H9 (cell line): ENCODE measurements at regions not wholly inside any gene's neighbourhood (a gene's known extent, or its start where the extent isn't known, plus 50 kb on each side); places are given as distances from the start of the nearest gene placed in this dataset.

Source experiments
- DNase-seq: peaks from one replicate; pipeline ENCODE4 v3.0.0-alpha.2; 2017
- H2AFZ ChIP-seq: one replicate; pipeline ENCODE4 v1.6.1; 2013; ENCODE audit warnings: mild to moderate bottlenecking, low read length, control low read depth, moderate library complexity
- H2AK5ac ChIP-seq: 2 replicates; pipeline ENCODE4 v1.6.1; 2013; ENCODE audit warnings: low read length, control low read depth, mixed read lengths; ENCODE audit not compliant: insufficient read length
- H2BK120ac ChIP-seq: one replicate; pipeline ENCODE4 v1.6.1; 2013; ENCODE audit warnings: low read depth, mild to moderate bottlenecking, low read length, control low read depth, inconsistent platforms; ENCODE audit not compliant: poor library complexity, severe bottlenecking
- H2BK12ac ChIP-seq: 2 replicates; pipeline ENCODE4 v1.6.1; 2013; ENCODE audit warnings: low read length, control low read depth, mixed read lengths, low read depth; ENCODE audit not compliant: insufficient read length
- H2BK15ac ChIP-seq: 2 replicates; pipeline ENCODE4 v1.6.1; 2013; ENCODE audit warnings: low read depth, low read length, control low read depth
- H2BK20ac ChIP-seq: one replicate; pipeline ENCODE4 v1.6.1; 2013; ENCODE audit warnings: low read depth, mild to moderate bottlenecking, low read length, control low read depth, inconsistent platforms; ENCODE audit not compliant: poor library complexity, severe bottlenecking
- H2BK5ac ChIP-seq: 2 replicates; pipeline ENCODE4 v1.6.1; 2013; ENCODE audit warnings: low read length, control low read depth, mixed read lengths; ENCODE audit not compliant: insufficient read length
- H3K14ac ChIP-seq: 2 replicates; pipeline ENCODE4 v1.6.1; 2013; ENCODE audit warnings: low read length, control low read depth; ENCODE audit not compliant: insufficient read depth
- H3K18ac ChIP-seq: 2 replicates; pipeline ENCODE4 v1.6.1; 2013; ENCODE audit warnings: low read depth, mild to moderate bottlenecking, mixed read lengths, low read length, control low read depth; ENCODE audit not compliant: insufficient read length
- H3K23ac ChIP-seq: 2 replicates; pipeline ENCODE4 v1.6.1; 2013; ENCODE audit warnings: low read length, control low read depth, mixed read lengths, low read depth; ENCODE audit not compliant: insufficient read length
- H3K23me2 ChIP-seq: 2 replicates; pipeline ENCODE4 v1.6.1; 2013; ENCODE audit warnings: low read depth, mild to moderate bottlenecking, mixed read lengths, low read length, control low read depth; ENCODE audit not compliant: insufficient read length, poor library complexity, severe bottlenecking
- H3K27ac ChIP-seq: 2 replicates; pipeline ENCODE4 v1.5.1; 2013; ENCODE audit warnings: low read length, control low read depth, mixed read lengths, low read depth; ENCODE audit not compliant: insufficient read length
- H3K27me3 ChIP-seq: 2 replicates; pipeline ENCODE4 v1.6.1; 2013; ENCODE audit warnings: low read length, control low read depth, inconsistent platforms; ENCODE audit not compliant: insufficient read depth
- H3K4ac ChIP-seq: 2 replicates; pipeline ENCODE4 v1.6.1; 2013; ENCODE audit warnings: low read depth, mild to moderate bottlenecking, control low read depth, inconsistent platforms, low read length, moderate library complexity
- H3K4me1 ChIP-seq: 2 replicates; pipeline ENCODE4 v1.6.1; 2013; ENCODE audit warnings: low read length, control low read depth, inconsistent platforms; ENCODE audit not compliant: insufficient read depth
- H3K4me2 ChIP-seq: 2 replicates; pipeline ENCODE4 v1.6.1; 2013; ENCODE audit warnings: low read length, control low read depth, mixed read lengths; ENCODE audit not compliant: insufficient read length, insufficient read depth
- H3K56ac ChIP-seq: 2 replicates; pipeline ENCODE4 v1.6.1; 2013; ENCODE audit warnings: low read depth, mild to moderate bottlenecking, mixed read lengths, low read length, control low read depth; ENCODE audit not compliant: insufficient read length
- H3K79me1 ChIP-seq: 2 replicates; pipeline ENCODE4 v1.6.1; 2013; ENCODE audit warnings: low read depth, mild to moderate bottlenecking, moderate library complexity, low read length, control low read depth, inconsistent platforms; ENCODE audit not compliant: insufficient read depth, poor library complexity, severe bottlenecking
- H3K79me2 ChIP-seq: 2 replicates; pipeline ENCODE4 v1.6.1; 2013; ENCODE audit warnings: low read length, control low read depth, inconsistent platforms; ENCODE audit not compliant: insufficient read depth
- H3K9ac ChIP-seq: 2 replicates; pipeline ENCODE4 v1.6.1; 2013; ENCODE audit warnings: low read length, control low read depth, mixed read lengths; ENCODE audit not compliant: insufficient read length; ENCODE audit errors: extremely low read depth
- H3K9me3 ChIP-seq: one replicate; pipeline ENCODE4 v1.6.1; 2013; ENCODE audit warnings: low read depth, low read length, inconsistent platforms; ENCODE audit not compliant: control insufficient read depth
- H3T11ph ChIP-seq: one replicate; pipeline ENCODE4 v1.6.1; 2013; ENCODE audit warnings: mild to moderate bottlenecking, low read length, control low read depth, inconsistent platforms
- H4K20me1 ChIP-seq: one replicate; pipeline ENCODE4 v1.6.1; 2013; ENCODE audit not compliant: control insufficient read depth, insufficient read length, insufficient read depth
- H4K5ac ChIP-seq: 2 replicates; pipeline ENCODE4 v1.6.1; 2013; ENCODE audit warnings: low read depth, mild to moderate bottlenecking, mixed read lengths, low read length, control low read depth; ENCODE audit not compliant: insufficient read length
- H4K8ac ChIP-seq: replicated peaks from 2 replicates; pipeline ENCODE4 v1.6.1; 2013; ENCODE audit warnings: low read length, control low read depth, mixed read lengths, low read depth; ENCODE audit not compliant: insufficient read length
- H4K91ac ChIP-seq: 2 replicates; pipeline ENCODE4 v1.6.1; 2013; ENCODE audit warnings: low read depth, mild to moderate bottlenecking, moderate library complexity, mixed read lengths, low read length, control low read depth; ENCODE audit not compliant: insufficient read length
- H3K27ac Mint-ChIP-seq, 3 experiments: 2 replicates in 2 of 3; 3 replicates in 1 of 3; pipeline ENCODE4 v1.8.0; 2020 to 2021; ENCODE audit warnings: mixed read lengths in 3 of 3, mild to moderate bottlenecking in 1 of 3, moderate library complexity in 1 of 3
- H3K27me3 Mint-ChIP-seq: 2 replicates; pipeline ENCODE4 v1.8.0; 2021; ENCODE audit warnings: low read depth, mild to moderate bottlenecking, moderate library complexity, mixed read lengths
- H3K36me3 Mint-ChIP-seq, 3 experiments: 2 replicates in 2 of 3; 3 replicates in 1 of 3; pipeline ENCODE4 v1.8.0; 2020 to 2021; ENCODE audit warnings: low read depth in 3 of 3, mixed read lengths in 3 of 3; ENCODE audit not compliant: insufficient read depth in 1 of 3
- H3K4me1 Mint-ChIP-seq, 2 experiments: 2 replicates each; pipeline ENCODE4 v1.8.0; 2020; ENCODE audit warnings: mixed read lengths in 2 of 2
- H3K4me3 Mint-ChIP-seq, 2 experiments: 2 replicates in 1 of 2; 3 replicates in 1 of 2; pipeline ENCODE4 v1.8.0; 2020 to 2021; ENCODE audit warnings: mild to moderate bottlenecking in 2 of 2, mixed read lengths in 2 of 2, moderate library complexity in 1 of 2
- H3K9me3 Mint-ChIP-seq, 2 experiments: 2 replicates in 1 of 2; 3 replicates in 1 of 2; pipeline ENCODE4 v1.8.0; 2020; ENCODE audit warnings: mild to moderate bottlenecking in 2 of 2, mixed read lengths in 2 of 2, moderate library complexity in 1 of 2
- WGBS: extraction: QIAGEN DNeasy Blood & Tissue Kit; methylation state at CpG from one replicate; pipeline ENCODE4 v1.1.7; 2013; ENCODE audit warnings: missing lambda C conversion rate, low lambda C conversion rate, mixed read lengths; ENCODE audit not compliant: insufficient read length; ENCODE audit errors: extremely low coverage; 5-methylcytosine and 5-hydroxymethylcytosine counted together
- TF ChIP-seq, protein P1 (sequence below): fragments of 200-600 bp; sonication (generic); conservative IDR thresholded peaks from 3 replicates; pipeline ENCODE4 v1.8.0; 2021; ENCODE audit warnings: antibody characterized with exemption, mild to moderate bottlenecking

GRCh38 chr7:67414858-67415257, 418.2 kb downstream of the TYW1 start:
- Histone ChIP-seq H3K4me2 (no peak overlapping the region), H3K27ac (no peak overlapping the region), H3K79me2 (no peaks in the 10 kb centered on the region), H3K23me2 (no peaks in the 10 kb centered on the region), H3K9me3 (peaks cover 5% of the 10 kb centered on the region), H3K79me1 (no peaks in the 10 kb centered on the region), H3K9ac (no peak overlapping the region), H4K91ac (no peak overlapping the region), H2AFZ (no peak overlapping the region), H2BK5ac (no peak overlapping the region), H3K56ac (no peak overlapping the region), H4K8ac (no peak overlapping the region), H2BK20ac (no peak overlapping the region), H4K5ac (no peak overlapping the region), H3K4ac (no peak overlapping the region), H2BK15ac (no peak overlapping the region), H4K20me1 (no peaks in the 10 kb centered on the region), H2BK12ac (no peak overlapping the region), H2BK120ac (no peak overlapping the region), H3K14ac (no peak overlapping the region), H3K23ac (no peak overlapping the region), H3K18ac (no peak overlapping the region), H3K4me1 (peaks cover 2% of the 10 kb centered on the region; the same call in 1 of the 2 replicates), H3K27me3 (no peaks in the 10 kb centered on the region), H3T11ph (no peak overlapping the region), H2AK5ac (no peak overlapping the region)
- no peak overlapping the region for H3K4me3 Mint-ChIP-seq
- peaks cover 9 to 21% (median 14%) of the 10 kb centered on the region in 3 experiments for H3K36me3 Mint-ChIP-seq
- peaks cover 30 to 35% of the 10 kb centered on the region in 2 experiments for H3K9me3 Mint-ChIP-seq
- H3K27ac Mint-ChIP-seq = no peak overlapping the region
- TF ChIP-seq, protein P1, sequence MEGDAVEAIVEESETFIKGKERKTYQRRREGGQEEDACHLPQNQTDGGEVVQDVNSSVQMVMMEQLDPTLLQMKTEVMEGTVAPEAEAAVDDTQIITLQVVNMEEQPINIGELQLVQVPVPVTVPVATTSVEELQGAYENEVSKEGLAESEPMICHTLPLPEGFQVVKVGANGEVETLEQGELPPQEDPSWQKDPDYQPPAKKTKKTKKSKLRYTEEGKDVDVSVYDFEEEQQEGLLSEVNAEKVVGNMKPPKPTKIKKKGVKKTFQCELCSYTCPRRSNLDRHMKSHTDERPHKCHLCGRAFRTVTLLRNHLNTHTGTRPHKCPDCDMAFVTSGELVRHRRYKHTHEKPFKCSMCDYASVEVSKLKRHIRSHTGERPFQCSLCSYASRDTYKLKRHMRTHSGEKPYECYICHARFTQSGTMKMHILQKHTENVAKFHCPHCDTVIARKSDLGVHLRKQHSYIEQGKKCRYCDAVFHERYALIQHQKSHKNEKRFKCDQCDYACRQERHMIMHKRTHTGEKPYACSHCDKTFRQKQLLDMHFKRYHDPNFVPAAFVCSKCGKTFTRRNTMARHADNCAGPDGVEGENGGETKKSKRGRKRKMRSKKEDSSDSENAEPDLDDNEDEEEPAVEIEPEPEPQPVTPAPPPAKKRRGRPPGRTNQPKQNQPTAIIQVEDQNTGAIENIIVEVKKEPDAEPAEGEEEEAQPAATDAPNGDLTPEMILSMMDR = no peak
- peaks cover 3% of the 10 kb centered on the region; the same call in 1 of the 2 replicates for H3K27me3 Mint-ChIP-seq
- no CpG with 5 or more reads among the region's 6 CpGs for WGBS
- no peak for DNase-seq
- peaks cover 14 to 17% of the 10 kb centered on the region in 2 experiments for H3K4me1 Mint-ChIP-seq
